ENCODE measurements at regions not wholly inside any gene's neighbourhood (a gene's known extent, or its start where the extent isn't known, plus 50 kb on each side); places are given as distances from the start of the nearest gene placed in this dataset.

GRCh38 chr5:8470489-8470888 is 601.5 kb downstream of the MTRR start:
- H3K27ac ChIP-seq = no peak overlapping the region
- TF ChIP-seq CTCF (conservative IDR thresholded peaks at IDR 0.05; ENCODE audit: low read depth, low read length) = no peak
- H3K9ac ChIP-seq = no peak overlapping the region
- no peaks in the 10 kb centered on the region for H3K79me2 ChIP-seq (ENCODE audit: insufficient read depth, low read depth)
- H3K4me3 ChIP-seq (IDR thresholded peaks at IDR 0.05; ENCODE audit: insufficient read depth, low read depth, low read length) = no peak overlapping the region
- no peaks in the 10 kb centered on the region for H3K27me3 ChIP-seq (ENCODE audit: insufficient read depth, low read depth)
- H4K20me1 ChIP-seq (ENCODE audit: insufficient read depth) = no peaks in the 10 kb centered on the region
- no peak overlapping the region for H3K4me2 ChIP-seq
- H2AFZ ChIP-seq (ENCODE audit: low read depth) = no peak overlapping the region
- no peaks in the 10 kb centered on the region for H3K36me3 ChIP-seq (ENCODE audit: insufficient read depth)
- no peaks in the 10 kb centered on the region for H3K4me1 ChIP-seq (ENCODE audit: low read depth, poor library complexity, severe bottlenecking)

GRCh38 chr5:8471581-8471980 is 602.6 kb downstream of the MTRR start:
- no peak overlapping the region for H3K27ac ChIP-seq
- TF ChIP-seq CTCF (conservative IDR thresholded peaks at IDR 0.05; ENCODE audit: low read depth, low read length) = no peak
- H3K27me3 ChIP-seq (ENCODE audit: insufficient read depth, low read depth) = no peaks in the 10 kb centered on the region
- no peak overlapping the region for H3K4me3 ChIP-seq (IDR thresholded peaks at IDR 0.05; ENCODE audit: insufficient read depth, low read depth, low read length)
- H3K9ac ChIP-seq = no peak overlapping the region
- no peaks in the 10 kb centered on the region for H4K20me1 ChIP-seq (ENCODE audit: insufficient read depth)
- no peaks in the 10 kb centered on the region for H3K36me3 ChIP-seq (ENCODE audit: insufficient read depth)
- no peaks in the 10 kb centered on the region for H3K4me1 ChIP-seq (ENCODE audit: low read depth, poor library complexity, severe bottlenecking)
- no peaks in the 10 kb centered on the region for H3K79me2 ChIP-seq (ENCODE audit: insufficient read depth, low read depth)
- H3K4me2 ChIP-seq = no peak overlapping the region
- no peak overlapping the region for H2AFZ ChIP-seq (ENCODE audit: low read depth)

- H3K9ac ChIP-seq = no peak overlapping the region
- no peak overlapping the region for H3K4me2 ChIP-seq
- no peaks in the 10 kb centered on the region; the same call in 1 of the 2 replicates for H4K20me1 ChIP-seq (ENCODE audit: insufficient read depth)
- no peak for TF ChIP-seq CTCF (conservative IDR thresholded peaks at IDR 0.05; ENCODE audit: low read depth, low read length)
- H3K4me1 ChIP-seq (ENCODE audit: low read depth, poor library complexity, severe bottlenecking) = no peaks in the 10 kb centered on the region
- H3K79me2 ChIP-seq (ENCODE audit: insufficient read depth, low read depth) = no peaks in the 10 kb centered on the region
- H3K27ac ChIP-seq = no peak overlapping the region
- H3K27me3 ChIP-seq (ENCODE audit: insufficient read depth, low read depth) = no peaks in the 10 kb centered on the region
- H2AFZ ChIP-seq (ENCODE audit: low read depth) = no peak overlapping the region
- no peaks in the 10 kb centered on the region for H3K36me3 ChIP-seq (ENCODE audit: insufficient read depth)
- H3K4me3 ChIP-seq (IDR thresholded peaks at IDR 0.05; ENCODE audit: insufficient read depth, low read depth, low read length) = no peak overlapping the region
Observed at GRCh38 chr5:8473016-8473415, 604.1 kb downstream of the MTRR start.

- H2AFZ ChIP-seq (ENCODE audit: low read depth) = no peak overlapping the region
- no peak overlapping the region for H3K4me2 ChIP-seq
- no peak overlapping the region for H3K27ac ChIP-seq
- H3K36me3 ChIP-seq (ENCODE audit: insufficient read depth) = no peaks in the 10 kb centered on the region
- peak; percentile 36; the same call in 1 of the 2 replicates for TF ChIP-seq CTCF (conservative IDR thresholded peaks at IDR 0.05; ENCODE audit: low read depth, low read length)
- H4K20me1 ChIP-seq (ENCODE audit: insufficient read depth) = no peaks in the 10 kb centered on the region; the same call in 1 of the 2 replicates
- no peak overlapping the region for H3K9ac ChIP-seq
- H3K4me1 ChIP-seq (ENCODE audit: low read depth, poor library complexity, severe bottlenecking) = no peaks in the 10 kb centered on the region
- H3K27me3 ChIP-seq (ENCODE audit: insufficient read depth, low read depth) = no peaks in the 10 kb centered on the region
- no peak overlapping the region for H3K4me3 ChIP-seq (IDR thresholded peaks at IDR 0.05; ENCODE audit: insufficient read depth, low read depth, low read length)
- H3K79me2 ChIP-seq (ENCODE audit: insufficient read depth, low read depth) = no peaks in the 10 kb centered on the region
Observed at GRCh38 chr5:8473827-8474568, 605.0 kb downstream of the MTRR start.

All from KMS-11 (cell line).